ENCODE measurements at regions not wholly inside any gene's neighbourhood (a gene's known extent, or its start where the extent isn't known, plus 50 kb on each side); places are given as distances from the start of the nearest gene placed in this dataset.

GRCh38 chr1:34478515-34479076, 276.3 kb upstream of the GJB5 start:
- TF ChIP-seq EZH2 (IDR thresholded peaks at IDR 0.05; ENCODE audit: low read length, unreplicated experiment), result no peak
- no peak for TF ChIP-seq CTCF (conservative IDR thresholded peaks at IDR 0.05; ENCODE audit: low read depth, low read length)
- no peak for TF ChIP-seq EZH2phosphoT487 (IDR thresholded peaks at IDR 0.05; ENCODE audit: borderline replicate concordance, low read length)
